SK-N-SH (cell line): ENCODE measurements at regions not wholly inside any gene's neighbourhood (a gene's known extent, or its start where the extent isn't known, plus 50 kb on each side); places are given as distances from the start of the nearest gene placed in this dataset.

ENCODE experiments used
- CTCF ChIP-seq: fragments of 200-600 bp; sonication (generic); IDR thresholded peaks from 2 replicates; pipeline ENCODE4 v1.6.1; 2017; ENCODE audit warnings: antibody characterized with exemption, mild to moderate bottlenecking, moderate library complexity
- EZH2phosphoT487 ChIP-seq: fragments of 200-600 bp; sonication (generic); IDR thresholded peaks from 2 replicates; pipeline ENCODE4 v1.6.1; 2017; ENCODE audit warnings: low read depth, mixed run types, mild to moderate bottlenecking, antibody characterized with exemption, moderate library complexity, borderline replicate concordance
- GATA2 ChIP-seq: sonication (generic); formaldehyde crosslinking; IDR thresholded peaks from 2 replicates; pipeline ENCODE4 v1.5.0; 2020; ENCODE audit warnings: mild to moderate bottlenecking, missing genetic modification reagents
- RFX5 ChIP-seq: IDR thresholded peaks from 2 replicates; pipeline ENCODE4 v1.6.1; 2012; ENCODE audit warnings: mild to moderate bottlenecking, improper control_type of control experiment, low read length
- USF2 ChIP-seq: fragments of 150-350 bp; IDR thresholded peaks from 2 replicates; pipeline ENCODE4 v1.6.1; 2017; ENCODE audit warnings: antibody characterized with exemption, low read length, low read depth, borderline replicate concordance

GRCh38 chr13:83333614-83334388 is 548.5 kb downstream of the SLITRK1 start:
- TF ChIP-seq EZH2phosphoT487 (no peak), USF2 (no peak), RFX5 (no peak), GATA2 (CRISPR knock-in tag) (no peak), CTCF (no peak)
